GM18511 (cell line): ENCODE measurements at regions not wholly inside any gene's neighbourhood (a gene's known extent, or its start where the extent isn't known, plus 50 kb on each side); places are given as distances from the start of the nearest gene placed in this dataset.

Experiments
- ATAC-seq: cut with Tn5 transposase; IDR thresholded peaks from one replicate; pipeline ENCODE4 v1.9.1; 2021; ENCODE audit warnings: mild to moderate bottlenecking, moderate library complexity; ENCODE audit not compliant: unreplicated experiment

DNA sequence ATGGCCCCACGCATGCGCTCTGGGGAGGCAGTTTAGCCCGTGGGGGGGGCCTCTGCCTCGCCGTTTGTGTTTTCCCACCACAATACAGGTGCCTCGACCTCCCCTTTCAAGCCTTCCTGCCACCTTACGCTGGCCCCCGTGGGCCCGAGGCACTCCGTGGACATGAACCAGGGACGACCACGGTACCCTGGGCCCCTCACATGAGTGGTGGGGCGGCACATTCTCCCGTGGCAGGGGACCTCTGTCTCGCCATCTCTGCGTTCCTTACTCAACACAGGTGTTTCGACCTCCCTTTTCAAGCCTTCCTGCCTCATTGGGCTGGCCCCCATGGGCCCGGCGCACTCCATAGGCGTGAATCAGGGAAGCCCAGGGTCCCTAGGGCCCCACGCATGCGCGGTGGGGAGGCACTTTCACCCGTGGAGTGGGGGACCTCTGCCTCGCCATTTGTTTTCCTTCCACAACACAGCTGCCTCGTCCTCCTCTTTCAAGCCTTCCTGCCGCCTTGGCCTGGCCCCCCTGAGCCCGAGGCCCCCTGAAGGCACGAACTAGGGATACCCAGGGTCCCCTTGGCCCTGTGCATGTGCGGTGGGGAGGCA lies 339.5 kb downstream of the ALG10 start:
- ATAC-seq, result no peak

DNA sequence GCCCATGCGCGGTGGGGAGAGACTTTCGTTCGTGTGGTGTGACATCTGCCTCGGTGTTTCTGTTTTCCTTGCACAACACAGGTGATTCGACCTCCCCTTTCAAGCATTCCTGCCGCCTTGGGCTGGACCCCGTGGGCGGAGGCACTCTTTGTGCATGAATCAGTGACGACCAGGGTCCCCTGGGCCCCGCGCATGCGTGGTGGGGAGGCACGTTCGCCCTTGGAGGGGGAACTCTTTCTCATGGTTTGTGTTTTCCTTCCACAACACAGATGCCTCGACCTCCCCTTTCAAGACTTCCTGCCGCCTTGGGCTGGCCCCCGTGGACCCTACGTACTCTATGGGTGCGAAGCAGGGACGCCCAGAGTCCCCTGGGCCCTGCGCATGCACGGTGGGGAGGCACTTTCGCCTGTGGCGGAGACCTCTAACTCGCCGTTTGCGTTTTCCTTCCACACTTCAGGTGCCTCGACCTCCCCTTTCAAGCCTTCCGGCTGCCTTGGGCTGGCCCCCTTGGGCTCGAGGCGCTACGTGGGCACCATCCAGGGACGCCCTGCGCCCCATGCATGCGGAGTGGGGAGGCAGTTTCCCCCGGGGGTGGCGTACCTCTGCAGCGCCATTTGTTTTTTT lies 340.9 kb downstream of the ALG10 start:
- no peak for ATAC-seq

DNA sequence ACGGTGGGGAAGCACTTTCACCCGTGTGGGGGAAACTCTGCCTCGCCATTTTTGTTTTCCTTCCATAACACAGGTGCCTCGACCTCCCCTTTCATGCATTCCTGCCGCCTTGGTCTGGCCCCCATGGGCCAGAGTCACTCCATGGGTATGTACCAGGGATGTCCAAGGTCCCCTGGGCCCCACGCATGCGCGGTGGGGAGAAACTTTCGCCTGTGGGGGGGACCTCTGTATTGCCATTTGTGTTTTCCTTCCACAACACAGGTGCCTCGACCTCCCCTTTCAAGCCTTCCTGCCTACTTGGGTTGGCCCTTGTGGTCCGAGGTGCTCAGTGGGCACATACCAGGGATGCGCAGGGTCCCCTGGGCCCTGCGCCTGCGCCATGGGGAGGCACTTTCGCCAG lies 345.8 kb downstream of the ALG10 start:
- ATAC-seq, result no peak

DNA sequence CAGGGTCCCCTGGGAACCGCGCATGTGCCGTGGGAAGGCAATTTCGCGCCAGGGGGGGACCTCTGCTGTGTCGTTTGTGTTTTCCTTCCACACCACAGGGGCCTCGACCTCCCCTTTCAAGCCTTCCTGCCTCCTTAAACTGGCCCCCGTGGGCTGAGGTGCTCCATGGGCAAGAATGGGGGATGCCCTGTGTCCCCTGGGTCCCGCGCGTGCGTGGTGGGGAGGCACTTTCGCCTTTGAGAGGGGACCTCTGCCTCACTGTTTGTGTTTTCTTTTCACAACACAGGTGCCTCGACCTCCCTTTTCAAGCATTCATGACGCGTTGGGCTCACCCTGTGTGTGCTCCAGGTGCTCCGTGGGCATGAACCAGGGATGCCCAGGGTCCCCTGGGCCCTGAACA lies 348.8 kb downstream of the ALG10 start:
- ATAC-seq, result no peak

DNA sequence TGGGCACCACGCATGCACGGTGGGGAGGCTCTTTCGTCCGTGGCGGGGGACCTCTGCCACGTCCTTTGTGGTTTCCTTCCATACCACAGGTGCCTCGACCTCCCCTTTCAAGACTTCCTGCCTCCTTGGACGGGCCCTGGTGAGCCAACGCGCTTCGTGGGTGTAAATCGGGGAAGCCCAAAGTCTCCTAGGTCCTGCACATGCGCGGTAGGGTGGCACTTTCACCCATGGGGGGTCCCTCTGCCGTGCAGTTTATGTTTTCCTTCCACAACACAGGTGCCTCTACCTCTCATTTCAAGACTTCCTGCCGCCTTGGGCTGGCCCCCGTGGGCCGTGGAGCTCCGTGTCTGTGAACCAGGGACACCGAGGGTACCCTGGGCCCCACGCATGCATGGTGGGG lies 349.7 kb downstream of the ALG10 start:
- no peak for ATAC-seq

DNA sequence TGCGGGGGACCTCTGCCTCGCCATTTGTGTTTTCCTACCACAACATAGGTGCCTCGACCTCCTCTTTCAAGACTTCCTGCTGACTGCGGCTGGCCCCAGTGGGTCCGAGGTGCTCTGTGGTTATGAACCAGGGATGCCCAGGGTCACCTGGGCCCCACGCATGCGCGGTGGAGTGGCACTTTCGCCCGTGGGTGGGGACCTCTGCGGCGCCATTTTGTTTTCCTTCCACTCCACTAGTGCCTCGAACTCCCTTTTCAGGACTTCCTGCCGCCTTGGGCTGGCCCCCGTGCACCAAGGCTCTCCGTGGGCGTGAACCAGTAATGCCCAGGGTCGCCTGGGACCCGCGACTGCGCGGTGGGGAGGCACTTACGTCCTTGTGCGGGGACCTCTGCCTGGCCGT lies 351.6 kb downstream of the ALG10 start:
- ATAC-seq, result no peak

DNA sequence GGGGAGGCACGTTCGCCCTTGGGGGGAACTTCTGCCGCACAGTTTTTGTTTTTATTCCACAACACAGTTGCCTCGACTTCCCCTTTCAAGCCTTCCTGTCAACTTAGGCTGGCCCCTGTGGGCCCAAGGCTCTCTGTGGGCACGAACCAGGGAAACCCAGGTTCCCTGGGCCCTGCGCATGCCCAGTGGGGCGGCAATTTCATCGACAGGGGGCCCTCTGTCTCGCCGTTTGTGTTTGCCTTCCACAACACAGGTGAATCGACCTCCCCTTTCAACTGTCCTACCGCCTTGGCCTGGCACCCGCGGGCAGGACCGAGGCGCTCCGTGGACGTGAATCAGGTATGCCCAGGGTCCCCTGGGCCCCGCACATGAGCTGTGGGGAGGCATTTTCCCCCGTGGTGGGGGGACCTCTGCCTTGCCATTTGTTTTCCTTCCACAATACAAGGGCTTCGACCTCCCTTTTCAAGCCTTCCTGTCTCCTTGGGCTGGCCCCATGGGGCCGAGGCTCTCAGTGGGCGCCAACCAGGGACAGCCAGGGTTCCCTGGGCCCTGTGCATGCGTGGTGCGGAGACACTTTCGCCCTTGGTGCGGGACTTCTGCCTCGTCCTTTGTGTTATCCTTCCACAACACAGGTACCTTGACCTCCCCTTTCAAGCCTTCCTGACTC lies 354.0 kb downstream of the ALG10 start:
- no peak for ATAC-seq

DNA sequence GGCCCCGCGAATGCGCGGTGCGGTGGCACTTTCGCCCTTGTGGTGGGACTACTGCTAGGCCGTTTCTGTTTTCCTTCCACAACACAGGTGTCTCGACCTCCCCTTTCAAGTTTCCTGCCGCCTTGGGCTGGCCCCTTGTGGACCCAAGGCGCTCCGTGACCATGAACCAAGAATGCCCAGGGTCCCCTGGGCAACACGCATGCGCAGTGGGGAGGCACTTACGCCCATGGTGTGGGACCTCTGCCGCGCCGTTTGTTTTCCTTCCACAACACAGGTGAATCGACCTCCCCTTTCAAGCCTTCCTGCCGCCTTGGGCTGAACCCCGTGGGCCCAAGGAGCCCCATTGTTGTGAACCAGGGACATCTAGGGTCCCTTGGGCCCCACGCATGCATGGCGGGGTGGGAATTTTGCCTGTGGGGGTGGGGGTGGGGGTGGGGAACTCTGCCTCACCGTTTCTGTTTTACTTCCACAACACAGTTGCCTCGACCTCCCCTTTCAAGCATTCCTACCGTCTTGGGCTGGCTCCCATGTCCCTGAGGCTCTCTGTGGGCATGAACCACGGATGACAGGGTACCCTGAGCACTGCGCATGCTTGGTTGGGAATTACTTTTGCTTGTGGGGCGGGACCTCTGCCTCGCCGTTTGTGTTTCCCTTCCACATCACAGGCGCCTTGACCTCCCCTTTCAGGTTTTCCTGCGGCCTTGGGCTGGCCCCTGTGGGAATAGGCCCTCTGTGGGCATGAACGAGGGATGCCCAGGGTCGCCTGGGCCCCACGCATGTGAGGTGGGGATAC lies 355.1 kb downstream of the ALG10 start:
- ATAC-seq, result no peak

DNA sequence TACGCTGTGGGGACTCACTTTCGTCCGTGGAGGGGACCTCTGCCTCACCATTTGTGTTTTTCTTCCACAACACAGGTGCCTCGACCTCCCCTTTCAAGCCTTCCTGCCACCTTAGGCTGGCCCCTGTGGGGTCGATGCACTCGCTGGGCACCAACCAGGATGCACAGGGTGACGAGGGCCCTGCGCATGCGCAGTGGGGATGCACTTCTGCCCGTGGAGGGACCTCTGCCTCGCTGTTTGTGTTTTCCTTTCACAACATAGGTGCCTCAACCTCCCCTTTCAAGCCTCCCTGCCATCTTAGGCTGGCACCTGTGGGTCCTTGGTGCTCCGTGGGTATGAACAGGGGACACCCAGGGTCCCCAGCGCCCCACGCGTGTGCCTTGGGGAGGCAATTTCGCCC lies 356.8 kb downstream of the ALG10 start:
- no peak for ATAC-seq

DNA sequence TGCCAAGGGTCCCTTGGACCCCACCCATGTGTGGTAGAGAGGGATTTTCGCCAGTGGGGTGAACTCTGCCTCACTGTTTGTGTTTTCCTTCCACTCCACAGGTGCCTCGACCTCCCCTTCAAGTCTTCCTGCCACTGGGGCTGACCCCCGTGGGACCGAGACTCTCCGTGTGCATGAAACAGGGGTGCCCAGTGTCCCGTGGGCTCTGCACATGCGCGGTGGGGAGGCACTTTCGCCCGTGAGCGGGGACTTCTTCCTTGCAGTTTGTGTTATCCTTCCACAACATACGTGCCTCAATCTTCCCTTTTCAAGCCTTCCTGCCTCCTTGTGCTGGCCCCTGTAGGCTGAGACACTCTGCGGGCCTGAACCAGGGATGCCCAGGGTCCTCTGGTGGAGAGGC lies 362.4 kb downstream of the ALG10 start:
- no peak for ATAC-seq

DNA sequence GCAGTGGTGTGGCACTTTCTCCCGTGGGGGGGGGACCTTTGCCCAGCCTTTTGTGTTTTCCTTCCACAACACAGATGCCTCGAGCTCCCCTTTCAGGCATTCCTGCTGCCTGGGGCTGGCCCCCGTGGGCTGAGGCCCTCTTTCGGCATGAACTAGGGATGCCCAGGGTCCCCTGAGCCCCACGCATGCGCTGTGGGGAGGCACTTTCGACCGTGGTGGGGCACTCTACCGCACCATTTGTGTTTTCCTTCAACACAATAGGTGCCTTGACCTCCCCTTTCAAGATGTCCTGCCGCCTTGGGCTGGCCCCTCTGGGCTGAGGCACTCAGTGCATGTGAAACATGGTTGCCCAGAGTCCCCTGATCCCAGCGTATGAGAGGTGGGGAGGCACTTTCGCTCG lies 363.7 kb downstream of the ALG10 start:
- ATAC-seq, result no peak

DNA sequence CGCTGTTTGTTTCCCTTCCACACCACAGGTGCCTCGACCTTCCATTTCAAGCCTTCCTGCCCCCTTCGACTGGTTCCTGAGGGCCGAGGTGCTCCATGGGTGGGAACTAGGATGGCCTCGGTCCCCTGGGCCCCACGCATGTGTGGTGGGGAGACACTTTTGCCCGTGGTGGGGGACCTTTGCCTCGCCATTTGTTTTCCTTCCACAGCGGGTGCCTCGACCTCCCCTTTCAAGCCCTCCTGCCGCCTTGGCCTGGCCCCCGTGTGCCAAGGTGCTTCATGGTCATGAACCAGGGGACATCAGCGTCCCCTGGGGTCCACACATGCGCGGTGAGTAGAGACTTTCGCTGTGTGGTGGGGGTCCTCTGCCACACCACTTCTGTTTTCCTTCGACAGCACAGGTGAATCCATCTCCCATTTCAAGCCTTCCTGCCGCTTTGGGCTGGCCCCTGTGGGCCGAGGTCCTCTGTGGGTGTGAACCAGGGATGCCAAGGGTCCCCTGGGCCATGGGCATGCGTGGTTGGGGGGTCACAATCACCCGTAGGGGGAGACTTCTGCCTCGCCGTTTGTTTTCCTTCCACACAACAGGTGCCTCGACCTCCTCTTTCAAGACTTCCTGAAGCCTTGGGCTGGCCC lies 364.4 kb downstream of the ALG10 start:
- no peak for ATAC-seq

DNA sequence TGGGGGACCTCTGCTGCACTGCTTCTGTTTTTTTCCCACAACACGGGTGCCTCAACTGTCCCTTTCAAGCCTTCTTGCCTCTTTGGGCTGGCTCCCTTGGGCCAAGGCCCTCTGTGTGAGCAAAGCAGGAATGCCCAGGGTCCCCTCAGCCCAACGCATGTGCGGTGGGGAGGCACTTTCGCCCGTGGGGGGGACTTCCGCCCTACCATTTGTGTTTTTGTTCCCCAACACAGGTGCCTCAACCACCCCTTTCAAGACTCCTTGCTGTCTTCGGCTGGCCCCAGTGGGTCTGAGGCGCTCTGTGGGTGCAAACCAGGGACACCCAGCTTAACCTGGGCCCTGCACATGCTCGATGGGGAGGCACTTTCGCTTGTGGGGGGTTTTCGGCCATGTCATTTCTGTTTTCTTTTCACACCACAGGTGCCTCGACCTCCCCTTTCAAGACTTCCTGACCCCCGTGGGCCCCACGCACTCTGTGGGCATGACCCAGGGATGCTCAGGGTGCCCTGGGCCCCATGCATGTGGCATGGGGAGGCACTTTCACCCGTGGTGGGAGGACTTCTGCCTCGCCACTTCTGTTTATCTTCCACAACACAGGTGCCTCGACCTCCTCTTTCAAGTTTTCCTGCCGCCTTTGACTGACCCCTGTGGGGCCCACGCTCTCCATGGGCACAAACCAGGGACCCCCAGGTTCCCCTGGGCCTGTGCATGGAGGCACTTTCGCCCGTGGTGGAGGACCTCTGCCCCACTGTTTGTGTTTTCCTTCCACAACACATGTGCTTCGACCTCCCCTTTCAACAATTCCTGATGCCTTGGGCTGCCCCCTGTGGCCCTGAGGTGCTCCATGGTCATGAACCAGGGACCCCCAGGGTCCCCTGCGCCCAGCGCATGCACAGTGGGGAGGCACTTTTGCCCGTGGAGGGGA lies 365.7 kb downstream of the ALG10 start:
- ATAC-seq, result no peak

DNA sequence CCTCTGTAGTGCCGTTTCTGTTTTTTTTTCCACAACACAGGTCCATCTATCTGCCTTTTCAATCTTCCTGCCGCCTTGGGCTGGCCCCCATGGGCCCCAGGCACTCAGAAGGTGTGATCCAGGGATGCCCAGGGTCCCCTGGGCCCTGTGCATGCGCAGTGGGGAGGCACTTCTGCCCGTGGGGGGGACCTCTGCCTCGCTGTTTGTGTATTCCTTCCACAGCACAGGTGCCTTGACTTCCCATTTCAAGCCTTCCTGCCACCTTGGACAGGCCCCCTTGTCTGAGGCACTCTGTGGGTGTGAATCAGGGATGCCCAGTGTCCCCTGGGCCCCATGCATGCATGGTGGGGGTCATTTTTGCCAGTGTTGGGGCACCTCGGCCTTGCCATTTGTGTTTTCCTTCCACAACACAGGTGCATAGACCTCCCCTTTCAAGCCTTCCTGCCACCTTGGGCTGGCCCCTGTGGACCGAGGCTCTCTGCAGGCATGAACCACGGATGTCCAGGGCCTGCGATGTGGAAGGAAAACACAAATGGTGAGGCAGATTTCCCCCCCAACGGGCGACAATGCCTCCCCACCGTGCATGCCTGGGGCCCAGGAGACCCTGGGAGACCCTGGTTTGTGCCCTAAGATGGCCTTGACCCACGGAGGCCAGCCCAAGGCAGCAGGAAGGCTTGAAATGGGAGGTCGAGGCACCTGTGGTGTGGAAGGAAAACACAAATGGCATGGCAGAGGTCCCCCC lies 366.5 kb downstream of the ALG10 start:
- ATAC-seq, result no peak

DNA sequence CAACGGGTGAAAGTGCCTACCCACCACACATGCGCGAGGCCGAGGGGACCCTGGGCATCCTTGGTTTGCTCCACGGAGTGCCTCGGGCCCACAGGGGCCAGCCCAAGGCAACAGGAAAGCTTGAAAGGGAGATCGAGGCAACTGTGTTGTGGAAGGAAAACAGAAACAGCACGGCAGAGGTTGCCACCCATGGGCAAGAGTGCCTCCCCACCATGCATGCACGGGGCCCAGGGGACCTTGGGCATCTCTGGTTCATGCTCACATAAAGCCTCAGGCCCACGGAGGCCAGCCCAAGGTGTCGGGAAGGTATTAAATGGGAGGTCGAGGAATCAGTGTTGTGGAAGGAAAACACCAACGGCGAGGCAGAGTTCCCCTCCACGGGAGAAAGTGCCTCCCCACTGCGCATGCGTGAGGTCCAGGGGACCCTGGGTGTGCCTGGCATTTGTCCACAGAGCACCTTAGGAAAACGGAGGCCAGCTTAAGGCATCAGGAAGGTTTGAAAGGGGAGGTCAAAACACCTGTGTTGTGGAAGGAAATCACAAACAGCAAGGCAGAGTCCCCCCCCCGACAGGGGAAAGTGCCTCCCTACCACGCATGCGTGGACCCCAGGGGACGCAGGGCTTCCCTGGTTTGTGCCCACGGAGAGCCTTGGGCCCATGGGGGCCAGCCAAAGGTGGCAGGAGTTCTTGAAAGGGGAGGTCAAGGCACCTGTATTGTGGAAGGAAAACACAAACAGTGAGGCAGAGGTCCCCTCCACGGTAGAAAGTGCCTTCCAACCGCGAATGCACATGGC lies 367.3 kb downstream of the ALG10 start:
- no peak for ATAC-seq

DNA sequence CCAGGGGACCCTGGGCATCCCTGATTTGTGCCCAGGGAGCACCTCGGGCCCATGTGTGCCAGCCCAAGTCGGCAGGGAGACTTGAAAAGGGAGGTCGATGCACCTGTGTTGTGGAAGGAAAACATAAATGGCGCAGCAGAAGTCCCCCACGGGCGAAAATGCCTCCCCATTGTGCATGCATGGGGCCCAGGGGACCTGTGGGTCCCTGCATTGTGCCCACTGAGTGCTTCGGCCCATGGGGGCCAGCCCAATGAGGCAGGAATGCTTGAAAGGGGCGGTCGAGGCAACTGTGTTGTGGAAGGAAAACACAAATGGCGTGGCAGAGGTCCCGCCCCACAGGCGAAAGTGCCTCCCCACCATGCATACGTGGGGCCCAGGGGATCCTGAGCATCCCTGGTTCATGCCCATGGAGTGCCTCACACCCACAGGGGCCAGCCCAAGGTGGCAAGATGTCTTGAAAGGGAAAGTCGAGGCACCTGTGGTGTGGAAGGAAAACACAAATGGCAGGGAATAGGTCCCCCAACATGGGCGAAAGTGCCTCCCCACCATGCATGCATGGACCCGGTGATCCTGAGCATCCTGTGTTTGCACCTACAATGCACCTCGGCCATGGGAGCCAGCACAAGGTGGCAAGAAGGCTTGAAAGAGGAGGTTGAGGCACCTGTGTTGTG lies 368.0 kb downstream of the ALG10 start:
- ATAC-seq, result no peak

DNA sequence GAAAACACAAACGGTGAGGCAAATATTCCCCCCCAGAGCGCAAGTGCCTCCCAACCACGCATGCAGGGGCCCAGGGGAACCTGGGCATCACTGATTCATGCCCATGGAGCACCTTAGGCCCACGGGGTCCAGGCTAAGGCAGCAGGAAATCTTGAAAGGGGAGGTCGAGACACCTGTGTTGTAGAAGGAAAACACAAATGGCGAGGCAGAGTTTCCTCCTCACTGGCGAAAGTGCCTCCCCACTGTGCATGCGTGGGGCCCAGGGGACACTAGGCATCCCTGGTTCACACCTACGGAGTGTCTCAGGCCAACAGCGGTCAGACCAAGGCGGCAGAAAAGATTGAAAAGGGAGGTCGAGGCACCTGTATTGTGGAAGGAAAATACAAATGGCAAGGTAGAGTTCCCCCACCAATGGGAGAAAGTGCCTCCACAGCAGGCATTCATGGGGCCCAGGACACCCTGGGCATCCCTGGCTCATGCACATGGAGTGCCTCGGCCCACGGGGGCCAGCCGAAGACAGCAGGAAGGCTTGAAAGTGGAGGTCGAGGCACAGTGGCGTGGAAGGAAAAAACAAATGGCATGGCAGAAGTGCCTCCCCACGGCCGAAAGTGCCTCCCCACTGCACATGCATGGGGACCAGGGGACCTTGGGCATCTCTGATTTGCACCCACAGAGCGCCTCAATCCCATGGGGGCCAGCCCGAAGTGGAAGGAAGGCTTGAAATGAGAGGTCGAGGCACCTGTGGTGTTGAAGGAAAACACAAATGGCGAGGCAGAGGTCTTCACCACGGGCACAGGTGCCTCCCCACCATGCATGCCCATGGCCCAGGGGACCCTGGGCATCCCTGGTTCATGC lies 368.8 kb downstream of the ALG10 start:
- no peak for ATAC-seq
